ENCODE measurements at regions not wholly inside any gene's neighbourhood (a gene's known extent, or its start where the extent isn't known, plus 50 kb on each side); places are given as distances from the start of the nearest gene placed in this dataset.

DNA sequence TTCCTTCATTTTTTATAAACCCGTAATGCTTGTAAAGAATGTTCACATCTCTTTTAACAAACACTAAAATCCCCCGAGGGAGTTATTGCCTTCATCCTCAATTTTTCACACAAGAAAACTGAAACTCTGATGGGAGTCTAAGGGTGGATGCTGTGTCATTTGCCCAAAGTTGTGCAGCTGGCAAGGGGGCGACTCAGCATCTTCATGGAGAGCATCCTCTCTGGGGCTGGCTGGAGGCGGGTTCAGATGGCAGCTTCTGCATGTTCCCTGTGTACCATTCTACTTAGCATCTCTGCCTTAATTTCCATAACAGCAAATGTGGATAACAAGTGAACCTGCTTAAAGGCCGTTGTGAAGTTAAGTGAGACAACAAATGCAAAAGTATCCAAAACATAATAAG is 256.4 kb downstream of the IRS2 start:
- no peak overlapping the region for H3K4me3 Mint-ChIP-seq

DNA sequence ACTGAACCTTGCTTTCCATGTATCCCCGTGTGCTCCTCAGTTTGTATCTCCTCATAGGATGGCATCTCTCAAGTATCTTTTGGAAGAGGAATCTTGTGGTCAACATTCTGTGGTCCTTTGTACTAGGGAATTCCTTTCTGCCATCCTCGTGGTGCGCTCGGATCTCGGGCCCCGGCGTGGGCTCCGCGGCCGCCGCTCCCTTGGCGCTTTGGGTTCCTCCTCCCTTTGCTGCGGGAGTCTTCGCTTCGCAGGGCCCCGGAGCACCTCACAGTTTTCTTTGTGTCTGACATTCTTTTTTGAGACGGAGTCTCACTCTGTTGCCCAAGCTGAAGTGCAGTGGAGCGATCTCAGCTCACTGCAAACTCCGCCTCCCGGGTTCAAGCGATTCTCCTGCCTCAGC is 264.7 kb downstream of the IRS2 start:
- no peak for DNase-seq (ENCODE audit: low read depth, low spot score)
- H3K36me3 Mint-ChIP-seq (ENCODE audit: low read depth) = no peaks in the 10 kb centered on the region
- TF ChIP-seq, protein P1, sequence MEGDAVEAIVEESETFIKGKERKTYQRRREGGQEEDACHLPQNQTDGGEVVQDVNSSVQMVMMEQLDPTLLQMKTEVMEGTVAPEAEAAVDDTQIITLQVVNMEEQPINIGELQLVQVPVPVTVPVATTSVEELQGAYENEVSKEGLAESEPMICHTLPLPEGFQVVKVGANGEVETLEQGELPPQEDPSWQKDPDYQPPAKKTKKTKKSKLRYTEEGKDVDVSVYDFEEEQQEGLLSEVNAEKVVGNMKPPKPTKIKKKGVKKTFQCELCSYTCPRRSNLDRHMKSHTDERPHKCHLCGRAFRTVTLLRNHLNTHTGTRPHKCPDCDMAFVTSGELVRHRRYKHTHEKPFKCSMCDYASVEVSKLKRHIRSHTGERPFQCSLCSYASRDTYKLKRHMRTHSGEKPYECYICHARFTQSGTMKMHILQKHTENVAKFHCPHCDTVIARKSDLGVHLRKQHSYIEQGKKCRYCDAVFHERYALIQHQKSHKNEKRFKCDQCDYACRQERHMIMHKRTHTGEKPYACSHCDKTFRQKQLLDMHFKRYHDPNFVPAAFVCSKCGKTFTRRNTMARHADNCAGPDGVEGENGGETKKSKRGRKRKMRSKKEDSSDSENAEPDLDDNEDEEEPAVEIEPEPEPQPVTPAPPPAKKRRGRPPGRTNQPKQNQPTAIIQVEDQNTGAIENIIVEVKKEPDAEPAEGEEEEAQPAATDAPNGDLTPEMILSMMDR (conservative IDR thresholded peaks at IDR 0.05) = no peak
- no peak overlapping the region for H3K27ac Mint-ChIP-seq (ENCODE audit: unreplicated experiment)
- no peaks in the 10 kb centered on the region for H3K27me3 Mint-ChIP-seq (ENCODE audit: low read depth)
- no peak overlapping the region for H3K4me3 Mint-ChIP-seq
- H3K9me3 Mint-ChIP-seq = no peaks in the 10 kb centered on the region
- H3K4me1 Mint-ChIP-seq = no peaks in the 10 kb centered on the region

More for the DNA sequence above, 256.4 kb downstream of the IRS2 start:
- H3K4me1 Mint-ChIP-seq = no peaks in the 10 kb centered on the region
- H3K27me3 Mint-ChIP-seq (ENCODE audit: low read depth) = no peaks in the 10 kb centered on the region
- TF ChIP-seq, protein P1 (conservative IDR thresholded peaks at IDR 0.05) = no peak
- no peaks in the 10 kb centered on the region for H3K9me3 Mint-ChIP-seq
- no peak overlapping the region for H3K27ac Mint-ChIP-seq (ENCODE audit: unreplicated experiment)
- DNase-seq (ENCODE audit: low read depth, low spot score) = no peak
- H3K36me3 Mint-ChIP-seq (ENCODE audit: low read depth) = no peaks in the 10 kb centered on the region

DNA sequence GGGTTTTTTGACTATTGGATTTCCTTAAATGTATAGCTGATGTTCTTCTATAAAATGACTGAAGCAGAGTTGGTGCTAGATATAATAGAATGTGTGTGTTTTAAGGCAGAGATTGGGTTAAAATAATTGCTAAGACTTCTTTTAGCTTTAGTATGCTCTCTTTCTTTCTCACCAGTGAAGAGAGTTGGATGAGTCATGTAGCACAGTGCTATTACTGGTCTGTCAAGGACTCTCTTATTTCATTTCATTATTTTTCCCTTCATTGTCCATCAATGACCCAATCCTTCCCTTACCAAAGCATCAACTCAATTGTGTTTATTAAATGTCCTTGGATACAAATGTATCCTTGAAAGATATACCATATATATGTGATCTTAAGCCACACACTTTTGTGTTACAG is 268.9 kb downstream of the IRS2 start:
- no peak for DNase-seq (ENCODE audit: low read depth, low spot score)
- no peaks in the 10 kb centered on the region for H3K4me1 Mint-ChIP-seq
- H3K27ac Mint-ChIP-seq (ENCODE audit: unreplicated experiment) = no peak overlapping the region
- peaks cover 3% of the 10 kb centered on the region for H3K9me3 Mint-ChIP-seq
- no peaks in the 10 kb centered on the region for H3K27me3 Mint-ChIP-seq (ENCODE audit: low read depth)
- TF ChIP-seq, protein P1 (conservative IDR thresholded peaks at IDR 0.05) = no peak
- no peak overlapping the region for H3K4me3 Mint-ChIP-seq
- peaks cover 2% of the 10 kb centered on the region for H3K36me3 Mint-ChIP-seq (ENCODE audit: low read depth)

DNA sequence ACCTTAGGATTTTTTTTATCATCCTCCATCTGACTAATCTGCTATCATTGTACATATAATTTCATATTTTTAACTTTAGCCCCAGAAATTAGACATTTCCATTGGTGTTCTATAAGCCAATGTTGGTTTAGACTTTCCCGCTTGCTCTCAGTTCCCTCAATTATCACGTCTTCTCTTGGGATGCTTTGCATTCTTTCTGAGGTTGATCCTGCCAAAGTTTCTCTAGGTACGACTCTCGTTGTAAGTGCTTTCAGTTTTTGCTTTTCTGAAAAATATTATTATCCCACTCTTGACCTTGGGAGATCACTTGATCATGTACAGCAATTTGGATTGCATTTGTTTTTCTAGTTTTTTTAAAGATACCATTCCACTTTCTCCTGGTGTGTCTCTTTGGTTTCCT is 270.2 kb downstream of the IRS2 start:
- TF ChIP-seq, protein P1 (conservative IDR thresholded peaks at IDR 0.05) = no peak
- peaks cover 2% of the 10 kb centered on the region for H3K36me3 Mint-ChIP-seq (ENCODE audit: low read depth)
- H3K9me3 Mint-ChIP-seq = peaks cover 3% of the 10 kb centered on the region
- no peak overlapping the region for H3K4me3 Mint-ChIP-seq
- no peaks in the 10 kb centered on the region for H3K4me1 Mint-ChIP-seq
- no peak for DNase-seq (ENCODE audit: low read depth, low spot score)
- H3K27ac Mint-ChIP-seq (ENCODE audit: unreplicated experiment) = no peak overlapping the region
- no peaks in the 10 kb centered on the region for H3K27me3 Mint-ChIP-seq (ENCODE audit: low read depth)

DNA sequence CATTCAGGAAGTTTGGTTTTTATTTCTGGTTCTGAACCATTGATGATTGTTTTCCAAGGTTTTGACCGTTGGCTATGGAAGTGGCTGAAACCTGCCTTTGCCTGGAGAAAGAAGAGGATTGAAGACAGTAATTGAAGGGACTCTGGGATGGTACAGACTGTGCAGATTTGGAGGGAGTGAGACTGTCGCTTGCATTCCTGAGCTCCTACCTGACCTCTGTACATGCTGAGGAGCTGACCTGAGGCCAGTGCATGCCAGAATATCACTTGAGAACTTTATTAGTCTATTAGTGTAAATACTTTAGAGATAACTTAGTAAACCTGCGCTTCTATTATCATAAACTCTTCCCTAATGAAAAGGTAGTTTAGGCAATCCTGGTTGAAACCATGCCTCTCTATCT is 276.4 kb downstream of the IRS2 start:
- Mint-ChIP-seq H3K36me3 (ENCODE audit: low read depth) (peaks cover 6% of the 10 kb centered on the region), H3K27me3 (ENCODE audit: low read depth) (no peaks in the 10 kb centered on the region), H3K9me3 (peaks cover 6% of the 10 kb centered on the region), H3K27ac (ENCODE audit: unreplicated experiment) (no peak overlapping the region), H3K4me3 (no peak overlapping the region), H3K4me1 (no peaks in the 10 kb centered on the region)
- DNase-seq (ENCODE audit: low read depth, low spot score) = no peak
- TF ChIP-seq, protein P1 (conservative IDR thresholded peaks at IDR 0.05) = no peak

All from neural crest cell (in vitro differentiated cells).